NCI-H1092 treated with DMSO at 0.1 percent for 48 hours (cell line): ENCODE measurements at regions not wholly inside any gene's neighbourhood (a gene's known extent, or its start where the extent isn't known, plus 50 kb on each side); places are given as distances from the start of the nearest gene placed in this dataset.

Source experiments
- DNase-seq: peaks from one replicate; lab custom pipeline; 2025; lab: John Stamatoyannopoulos, UW

GRCh38 chr11:134762248-134763029, 350.4 kb upstream of the B3GAT1 start:
- no peak for DNase-seq

- no peak for DNase-seq
Measured at GRCh38 chr11:134761926-134762247, 349.8 kb upstream of the B3GAT1 start.

GRCh38 chr11:134761386-134761785, 349.3 kb upstream of the B3GAT1 start:
- DNase-seq: no peak

- DNase-seq: no peak
Measured at GRCh38 chr11:134760957-134761356, 348.9 kb upstream of the B3GAT1 start.

GRCh38 chr11:134760299-134760698, 348.3 kb upstream of the B3GAT1 start:
- DNase-seq: no peak

GRCh38 chr11:134759855-134760254, 347.8 kb upstream of the B3GAT1 start:
- no peak for DNase-seq

GRCh38 chr11:134759274-134759673, 347.2 kb upstream of the B3GAT1 start:
- no peak for DNase-seq

- DNase-seq: no peak
Measured at GRCh38 chr11:134758342-134758931, 346.4 kb upstream of the B3GAT1 start.

GRCh38 chr11:134757633-134758032, 345.6 kb upstream of the B3GAT1 start:
- DNase-seq: no peak

- no peak for DNase-seq
Measured at GRCh38 chr11:134756811-134757540, 344.9 kb upstream of the B3GAT1 start.

GRCh38 chr11:134755535-134755934, 343.5 kb upstream of the B3GAT1 start:
- DNase-seq: no peak

- no peak for DNase-seq
Measured at GRCh38 chr11:134754521-134755198, 342.6 kb upstream of the B3GAT1 start.

- DNase-seq: no peak
Measured at GRCh38 chr11:134753771-134754520, 341.9 kb upstream of the B3GAT1 start.

GRCh38 chr11:134752964-134753770, 341.1 kb upstream of the B3GAT1 start:
- DNase-seq: no peak

GRCh38 chr11:134752526-134752925, 340.5 kb upstream of the B3GAT1 start:
- DNase-seq: no peak

- no peak for DNase-seq
Measured at GRCh38 chr11:134751766-134752165, 339.7 kb upstream of the B3GAT1 start.

- DNase-seq: no peak
Measured at GRCh38 chr11:134751031-134751585, 339.1 kb upstream of the B3GAT1 start.

- DNase-seq: no peak
Measured at GRCh38 chr11:134750619-134751018, 338.6 kb upstream of the B3GAT1 start.

- DNase-seq: no peak
Measured at GRCh38 chr11:134749040-134749839, 337.2 kb upstream of the B3GAT1 start.

- no peak for DNase-seq
Measured at GRCh38 chr11:134746609-134747008, 334.6 kb upstream of the B3GAT1 start.
